ENCODE measurements at regions not wholly inside any gene's neighbourhood (a gene's known extent, or its start where the extent isn't known, plus 50 kb on each side); places are given as distances from the start of the nearest gene placed in this dataset.

DNA sequence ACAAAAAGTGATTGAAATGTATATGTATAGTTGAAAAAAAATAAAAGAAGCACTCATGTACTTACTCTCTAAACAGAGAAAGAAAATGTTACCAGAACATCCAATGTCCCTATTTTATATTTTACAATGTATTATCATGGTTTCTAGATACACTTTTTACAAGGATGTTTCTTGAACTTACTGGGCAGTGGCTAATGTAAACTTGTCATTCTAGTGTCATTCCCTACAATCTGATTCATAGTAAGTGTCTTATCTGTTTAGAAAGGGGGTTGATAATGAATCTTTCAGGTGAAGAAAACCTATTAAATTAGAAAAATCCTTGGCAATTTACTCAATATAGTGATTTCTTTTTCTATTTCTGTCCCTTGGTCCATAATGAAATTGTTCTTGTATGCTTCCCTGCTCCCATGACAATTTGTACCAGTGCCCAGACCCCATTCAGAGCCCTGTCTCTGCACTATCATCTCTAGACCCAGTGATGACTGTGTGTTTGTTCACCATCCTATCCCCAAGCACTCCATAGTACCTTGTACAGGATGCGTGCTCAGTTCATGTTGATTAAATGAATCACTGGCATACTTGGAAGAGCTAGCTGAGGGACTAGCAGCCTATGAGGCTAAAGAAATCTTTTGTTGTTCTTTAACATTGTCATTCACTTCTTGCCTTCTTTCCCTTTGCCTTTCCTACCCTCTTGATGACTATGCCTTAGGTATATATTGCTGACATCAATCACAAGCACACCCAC is 101.2 kb downstream of the HMHB1 start:
- TF ChIP-seq POLR2AphosphoS5 (IDR thresholded peaks at IDR 0.05) (no peak), POLR2A (IDR thresholded peaks at IDR 0.05) (no peak), EP300 (IDR thresholded peaks at IDR 0.05) (no peak)
- TF ChIP-seq, protein P1, sequence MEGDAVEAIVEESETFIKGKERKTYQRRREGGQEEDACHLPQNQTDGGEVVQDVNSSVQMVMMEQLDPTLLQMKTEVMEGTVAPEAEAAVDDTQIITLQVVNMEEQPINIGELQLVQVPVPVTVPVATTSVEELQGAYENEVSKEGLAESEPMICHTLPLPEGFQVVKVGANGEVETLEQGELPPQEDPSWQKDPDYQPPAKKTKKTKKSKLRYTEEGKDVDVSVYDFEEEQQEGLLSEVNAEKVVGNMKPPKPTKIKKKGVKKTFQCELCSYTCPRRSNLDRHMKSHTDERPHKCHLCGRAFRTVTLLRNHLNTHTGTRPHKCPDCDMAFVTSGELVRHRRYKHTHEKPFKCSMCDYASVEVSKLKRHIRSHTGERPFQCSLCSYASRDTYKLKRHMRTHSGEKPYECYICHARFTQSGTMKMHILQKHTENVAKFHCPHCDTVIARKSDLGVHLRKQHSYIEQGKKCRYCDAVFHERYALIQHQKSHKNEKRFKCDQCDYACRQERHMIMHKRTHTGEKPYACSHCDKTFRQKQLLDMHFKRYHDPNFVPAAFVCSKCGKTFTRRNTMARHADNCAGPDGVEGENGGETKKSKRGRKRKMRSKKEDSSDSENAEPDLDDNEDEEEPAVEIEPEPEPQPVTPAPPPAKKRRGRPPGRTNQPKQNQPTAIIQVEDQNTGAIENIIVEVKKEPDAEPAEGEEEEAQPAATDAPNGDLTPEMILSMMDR (IDR thresholded peaks at IDR 0.05) = no peak
- no peaks in the 10 kb centered on the region for H3K9me3 ChIP-seq
- 93 to 95% methylated on average over 1 of the region's 1 CpG for WGBS, 2 donors
- no peak overlapping the region for H3K4me3 ChIP-seq
- no peaks in the 10 kb centered on the region for H3K36me3 ChIP-seq
- DNase-seq = no peak
- H3K4me1 ChIP-seq = no peaks in the 10 kb centered on the region
- no peaks in the 10 kb centered on the region for H3K27me3 ChIP-seq
- intact Hi-C loops (cut with DNase I) = no loop called here
- no peak overlapping the region for H3K27ac ChIP-seq

DNA sequence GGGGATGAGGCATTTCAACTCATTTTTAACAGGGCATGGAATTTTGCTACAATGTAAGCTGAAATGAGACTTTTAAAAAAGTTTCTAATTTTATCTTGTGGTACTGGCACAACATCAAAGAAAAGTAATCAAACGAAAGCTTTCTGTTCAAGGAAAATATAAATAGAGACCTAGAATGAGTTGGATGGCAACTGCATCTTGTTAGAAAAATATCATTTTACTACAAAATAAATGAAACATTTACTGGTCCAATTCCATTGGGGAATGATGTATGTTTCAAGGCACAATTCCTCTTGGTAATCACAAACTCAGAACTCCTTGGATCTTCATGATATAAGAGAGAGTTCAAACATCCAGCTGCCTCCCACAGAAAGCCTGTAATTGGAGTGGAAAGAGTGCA is 102.8 kb downstream of the HMHB1 start:
- Histone ChIP-seq H3K4me3 (no peak overlapping the region), H3K9me3 (no peaks in the 10 kb centered on the region), H3K4me1 (no peaks in the 10 kb centered on the region), H3K27me3 (no peaks in the 10 kb centered on the region), H3K36me3 (no peaks in the 10 kb centered on the region), H3K27ac (no peak overlapping the region)
- 19 to 25% methylated on average over 1 of the region's 1 CpG for WGBS, 2 donors
- DNase-seq = no peak
- TF ChIP-seq, protein P1 (IDR thresholded peaks at IDR 0.05) = no peak
- TF ChIP-seq POLR2AphosphoS5 (IDR thresholded peaks at IDR 0.05) (no peak), POLR2A (IDR thresholded peaks at IDR 0.05) (no peak), EP300 (IDR thresholded peaks at IDR 0.05) (no peak)
- intact Hi-C loops (cut with DNase I) = no loop called here

DNA sequence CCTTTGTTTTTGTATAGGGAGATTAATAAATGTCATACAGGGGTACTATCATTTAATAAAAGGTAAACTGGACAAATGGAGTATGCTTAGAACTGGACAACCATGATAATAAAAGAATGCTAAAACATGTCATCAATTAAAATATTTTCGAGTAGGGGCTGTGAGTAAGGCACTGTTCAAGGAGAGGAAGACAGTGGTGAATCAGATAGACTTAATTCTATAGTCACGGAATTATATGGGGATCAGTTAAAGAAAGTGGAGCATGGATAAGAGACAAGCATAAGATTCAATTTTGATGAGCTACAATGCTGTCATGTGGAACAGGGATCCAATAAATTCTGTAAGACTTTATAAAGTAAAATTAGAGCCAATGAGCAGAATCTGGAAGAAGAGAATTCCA is 104.5 kb downstream of the HMHB1 start:
- Histone ChIP-seq H3K4me3 (no peak overlapping the region), H3K36me3 (no peaks in the 10 kb centered on the region), H3K4me1 (peaks cover 0 to 5% (median 2%) of the 10 kb centered on the region in 4 donors), H3K27me3 (no peaks in the 10 kb centered on the region), H3K27ac (no peak overlapping the region), H3K9me3 (no peaks in the 10 kb centered on the region)
- TF ChIP-seq POLR2A (IDR thresholded peaks at IDR 0.05) (no peak), EP300 (IDR thresholded peaks at IDR 0.05) (no peak), POLR2AphosphoS5 (IDR thresholded peaks at IDR 0.05) (no peak)
- TF ChIP-seq, protein P1 (IDR thresholded peaks at IDR 0.05) = no peak
- 82 to 87% methylated on average over 2 of the region's 2 CpGs for WGBS, 2 donors
- intact Hi-C loops (cut with DNase I) = no loop called here
- no peak for DNase-seq

DNA sequence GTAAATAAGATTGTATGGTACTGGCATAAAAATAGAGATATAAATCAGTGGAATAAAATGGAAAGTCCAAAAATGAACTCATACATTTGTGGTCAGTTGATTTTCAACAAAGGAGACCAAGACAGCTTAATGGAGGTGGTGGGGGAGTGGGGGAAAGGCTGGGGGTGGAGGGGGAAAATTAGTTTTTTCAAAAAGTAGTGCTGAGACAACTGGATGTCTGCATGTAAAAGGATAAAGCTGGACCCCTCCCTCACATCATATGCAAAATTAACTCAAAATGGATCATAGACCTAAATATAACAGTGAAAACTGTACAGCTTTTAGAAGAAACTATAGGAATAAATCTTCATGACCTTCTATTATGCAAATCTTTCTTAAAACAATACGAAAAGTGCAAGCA is 107.0 kb downstream of the HMHB1 start:
- peaks cover 0 to 16% (median 5%) of the 10 kb centered on the region in 4 donors for H3K4me1 ChIP-seq
- TF ChIP-seq, protein P1 (IDR thresholded peaks at IDR 0.05) = no peak
- TF ChIP-seq POLR2A (IDR thresholded peaks at IDR 0.05) (no peak), EP300 (IDR thresholded peaks at IDR 0.05) (no peak), POLR2AphosphoS5 (IDR thresholded peaks at IDR 0.05) (no peak)
- no peak for DNase-seq
- H3K4me3 ChIP-seq = no peak overlapping the region
- WGBS, 2 donors = 81 to 86% methylated on average over 1 of the region's 1 CpG
- H3K36me3 ChIP-seq = no peaks in the 10 kb centered on the region
- intact Hi-C loops (cut with DNase I) = no loop called here
- H3K9me3 ChIP-seq = no peaks in the 10 kb centered on the region
- H3K27ac ChIP-seq = no peak overlapping the region
- no peaks in the 10 kb centered on the region for H3K27me3 ChIP-seq

DNA sequence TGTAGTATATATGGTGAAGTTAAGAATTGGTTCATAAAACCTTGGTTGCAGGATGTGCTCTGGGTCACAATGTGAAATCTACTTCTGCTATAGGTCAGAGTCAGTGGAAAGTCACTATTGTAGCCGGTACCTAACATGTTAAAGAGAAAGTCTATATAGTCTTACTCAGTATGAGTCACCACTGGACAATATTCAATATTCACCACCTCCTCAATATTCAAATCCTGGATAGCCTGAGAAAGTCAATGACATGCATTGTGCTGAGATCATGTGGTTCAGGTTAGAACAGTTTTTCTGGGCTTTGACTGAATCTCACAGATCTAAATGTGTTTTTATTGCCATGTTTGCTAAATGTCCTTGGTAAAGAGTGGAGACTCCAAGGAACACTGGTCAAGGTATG is 108.8 kb downstream of the HMHB1 start:
- no peak overlapping the region for H3K27ac ChIP-seq
- peaks cover 0 to 16% (median 5%) of the 10 kb centered on the region in 4 donors for H3K4me1 ChIP-seq
- H3K27me3 ChIP-seq = no peaks in the 10 kb centered on the region
- intact Hi-C loops (cut with DNase I) = no loop called here
- 77 to 79% methylated on average over 1 of the region's 1 CpG for WGBS, 2 donors
- H3K9me3 ChIP-seq = no peaks in the 10 kb centered on the region
- no peaks in the 10 kb centered on the region for H3K36me3 ChIP-seq
- no peak overlapping the region for H3K4me3 ChIP-seq
- TF ChIP-seq POLR2A (IDR thresholded peaks at IDR 0.05) (no peak), EP300 (IDR thresholded peaks at IDR 0.05) (no peak), POLR2AphosphoS5 (IDR thresholded peaks at IDR 0.05) (no peak)
- TF ChIP-seq, protein P1 (IDR thresholded peaks at IDR 0.05) = no peak
- no peak for DNase-seq
